GM12873 (cell line): ENCODE measurements at regions not wholly inside any gene's neighbourhood (a gene's known extent, or its start where the extent isn't known, plus 50 kb on each side); places are given as distances from the start of the nearest gene placed in this dataset.

Experiments
- CTCF ChIP-seq: IDR thresholded peaks from 2 replicates; pipeline ENCODE4 v1.5.1; 2012; ENCODE audit warnings: low read depth, mild to moderate bottlenecking, moderate library complexity, low read length, control low read depth; ENCODE audit not compliant: insufficient read depth; ENCODE audit errors: missing control alignments

DNA sequence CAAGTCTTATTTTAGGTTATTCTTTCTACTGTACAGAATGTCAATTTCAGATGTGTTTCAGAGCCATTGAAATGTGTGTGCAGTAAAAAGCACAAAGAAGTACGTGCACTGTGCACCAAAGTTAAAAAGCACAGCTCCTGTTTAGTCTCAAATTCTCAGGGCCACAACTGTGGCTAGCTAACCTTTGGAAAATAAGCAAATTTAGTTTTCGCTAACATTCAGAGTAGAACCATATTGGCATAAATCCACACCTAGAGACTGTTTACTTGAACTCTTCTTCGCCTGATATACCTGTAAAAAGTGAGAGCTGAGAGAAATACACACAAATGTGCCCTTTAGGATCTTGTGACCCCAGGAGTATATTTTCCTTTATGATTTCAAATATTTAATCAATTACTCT lies 353.9 kb downstream of the TFEC start:
- no peak for TF ChIP-seq CTCF

DNA sequence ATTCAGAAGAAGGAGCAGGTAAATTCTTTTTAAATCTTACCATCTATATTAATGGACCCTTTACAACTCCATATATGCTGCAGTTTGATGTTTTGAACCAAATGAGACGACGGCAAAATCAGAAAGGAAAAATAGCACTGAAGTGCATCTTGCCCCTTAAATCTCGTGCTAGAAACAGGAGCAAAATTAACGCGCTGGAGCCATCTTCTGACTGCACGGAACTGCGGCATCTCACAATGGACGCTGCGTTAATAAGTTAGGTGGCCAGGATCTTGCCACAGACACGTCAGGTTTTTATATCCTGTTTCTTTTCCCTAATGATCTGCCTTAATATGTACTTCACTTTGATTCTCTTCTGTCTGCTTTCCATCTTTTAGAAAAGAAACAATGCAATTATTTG lies 354.5 kb downstream of the TFEC start:
- no peak for TF ChIP-seq CTCF

DNA sequence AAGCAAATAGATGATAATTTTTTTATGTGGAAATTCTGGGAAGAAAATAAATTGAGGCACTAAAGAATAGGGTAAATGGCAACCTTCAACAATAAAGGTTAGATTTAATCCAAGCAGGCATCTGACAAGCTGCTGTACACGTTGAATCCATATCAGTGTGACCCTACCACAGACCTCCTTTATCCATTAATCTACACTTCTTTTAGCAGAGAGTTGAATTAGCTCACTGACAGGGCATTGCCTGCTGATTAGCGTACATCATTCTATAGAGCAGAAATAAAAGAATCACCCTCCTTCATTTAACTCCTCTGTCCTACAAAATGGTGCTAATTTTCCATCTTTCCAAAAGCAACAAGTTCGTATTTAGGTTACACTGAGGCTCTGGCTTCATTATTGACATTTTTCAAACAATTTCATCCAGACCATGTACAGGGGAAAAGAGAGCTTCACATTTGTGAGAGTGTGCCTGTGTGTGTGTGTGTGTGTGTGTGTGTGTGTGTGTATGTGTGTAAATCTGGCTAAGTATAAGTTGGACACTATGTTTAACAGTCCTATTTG lies 356.0 kb downstream of the TFEC start:
- TF ChIP-seq CTCF = no peak

DNA sequence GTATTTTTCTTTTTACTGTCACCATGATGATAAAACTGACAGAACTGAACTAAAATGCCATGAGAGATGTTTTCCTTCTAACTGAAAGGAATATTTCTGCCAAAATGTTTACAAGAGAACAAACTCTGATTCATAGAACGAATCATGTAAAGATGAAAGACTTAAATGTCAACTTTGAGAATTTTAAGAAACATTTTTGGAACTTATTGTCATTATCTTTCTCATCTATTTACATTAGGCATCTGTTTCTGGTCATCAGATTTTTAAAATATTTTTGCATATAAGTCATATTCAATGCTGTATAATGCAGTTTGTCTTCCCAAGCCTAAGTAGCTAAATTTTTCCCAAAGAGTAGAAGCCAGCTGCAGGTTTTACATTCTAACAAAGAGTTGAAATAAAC lies 358.5 kb downstream of the TFEC start:
- no peak for TF ChIP-seq CTCF

- no peak for TF ChIP-seq CTCF
These were observed 367.9 kb downstream of the TFEC start for GRCh38 chr7:115662676-115663075.

DNA sequence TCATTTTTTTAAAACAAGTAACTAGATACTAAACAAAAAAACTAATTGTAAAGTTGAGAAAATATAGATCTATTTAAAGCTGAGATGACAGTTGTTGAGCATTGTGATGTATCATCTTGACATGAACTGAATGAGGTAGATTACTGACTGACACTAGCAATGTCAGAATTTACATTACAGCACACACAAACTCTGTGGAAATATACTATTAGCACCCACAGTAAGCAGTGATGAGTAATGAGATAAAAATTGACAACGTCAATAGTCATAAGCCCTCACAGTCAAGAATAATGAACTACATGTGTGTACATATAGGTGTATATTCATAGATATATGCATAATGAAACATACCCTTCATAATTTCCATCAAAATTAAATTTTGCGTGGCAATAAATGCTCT lies 368.4 kb downstream of the TFEC start:
- TF ChIP-seq CTCF = no peak

DNA sequence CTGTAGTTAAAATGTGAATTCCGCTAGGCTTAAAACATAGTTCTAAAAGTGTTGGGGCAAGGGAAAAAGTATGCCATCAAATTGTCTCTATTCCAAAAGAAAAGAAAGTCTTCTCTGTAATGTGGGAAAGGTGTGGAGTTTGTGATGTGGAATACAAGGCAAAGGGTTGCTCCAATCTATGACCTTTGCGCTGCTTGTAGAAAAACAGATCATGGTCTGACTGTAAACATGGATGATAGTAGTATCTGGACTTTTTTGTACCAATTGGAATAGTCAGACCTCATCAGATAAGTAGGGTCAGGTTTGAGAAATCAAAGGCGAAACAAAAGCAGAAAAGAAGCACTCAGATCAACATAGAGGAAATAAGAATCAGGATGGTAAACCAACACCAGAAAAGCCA lies 372.3 kb downstream of the TFEC start:
- TF ChIP-seq CTCF = no peak
